ENCODE measurements at regions not wholly inside any gene's neighbourhood (a gene's known extent, or its start where the extent isn't known, plus 50 kb on each side); places are given as distances from the start of the nearest gene placed in this dataset.

DNA sequence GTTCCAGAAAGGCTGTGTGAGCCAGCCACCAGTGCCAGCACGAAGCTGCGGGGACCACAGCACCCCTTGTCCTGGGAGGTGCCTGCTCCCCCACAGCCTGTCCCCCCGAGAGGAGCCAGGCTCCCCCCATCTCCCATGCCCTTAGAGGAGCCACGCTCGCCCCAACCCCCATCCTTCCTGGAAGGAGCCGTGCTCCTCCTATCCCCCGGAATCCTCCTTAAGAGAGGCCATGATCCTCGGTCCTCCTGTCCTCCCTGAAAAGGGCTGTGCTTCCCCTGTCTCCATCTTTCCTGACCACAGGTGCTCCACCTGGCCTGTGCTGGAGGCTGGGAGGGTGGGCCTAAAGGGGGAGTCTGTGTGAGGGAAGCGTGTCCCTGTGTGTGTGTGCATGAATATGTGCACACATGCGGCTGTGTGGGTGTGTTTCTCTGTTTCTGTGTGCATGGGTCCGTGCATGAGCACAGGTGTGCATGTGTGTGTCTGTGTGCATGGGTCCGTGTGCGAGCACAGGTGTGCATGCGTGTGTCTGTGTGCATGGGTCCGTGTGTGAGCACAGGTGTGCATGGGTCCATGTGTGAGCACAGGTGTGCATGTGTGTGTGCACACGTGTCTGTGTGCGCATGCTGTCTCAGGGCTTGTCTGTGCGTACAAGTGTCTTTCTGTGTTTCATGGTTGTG lies 80.3 kb downstream of the RTP5 start:
- Histone ChIP-seq H3K9ac (no peak overlapping the region), H3K4me3 (no peak overlapping the region), H3K4me1 (peaks cover 0 to 13% (median 0%) of the 10 kb centered on the region in 10 experiments; a peak in 3 of 20 replicates), H3K36me3 (peaks cover 0 to 37% (median 12%) of the 10 kb centered on the region in 11 experiments; a peak in 11 of 22 replicates), H3K9me3 (replicated peaks in 1 of 11) (peaks cover 0 to under 1% (median 0%) of the 10 kb centered on the region in 11 experiments; a peak in 1 of 22 replicates), H3K27me3 (no peaks in the 10 kb centered on the region), H4K20me1 (peaks cover 0 to 86% (median 43%) of the 10 kb centered on the region in 11 experiments; a peak in 19 of 22 replicates), H3K4me2 (no peak overlapping the region), H3K27ac (no peak overlapping the region)
- TF ChIP-seq Cebpa-rat (IDR thresholded peaks at IDR 0.05), result no peak

GRCh38 chr2:241950413-241951315 lies 81.1 kb downstream of the RTP5 start:
- Histone ChIP-seq H3K27me3 (no peaks in the 10 kb centered on the region), H3K4me2 (peak overlapping the region in 2 of 11 experiments; percentile 16; a peak in 1 of 22 replicates)

GRCh38 chr2:241951316-241951700 lies 81.8 kb downstream of the RTP5 start:
- Histone ChIP-seq H3K4me3 (no peak overlapping the region), H3K36me3 (peaks cover 0 to 37% (median 17%) of the 10 kb centered on the region in 11 experiments; a peak in 16 of 22 replicates), H3K9me3 (replicated peaks in 1 of 11) (peaks cover under 1 to 15% (median 6%) of the 10 kb centered on the region in 11 experiments; a peak in 21 of 22 replicates), H3K4me2 (no peak overlapping the region), H3K9ac (no peak overlapping the region), H3K27me3 (no peaks in the 10 kb centered on the region), H3K4me1 (peaks cover 0 to 10% (median 0%) of the 10 kb centered on the region in 10 experiments; a peak in 3 of 20 replicates), H3K27ac (no peak overlapping the region), H4K20me1 (peaks cover 0 to 79% (median 42%) of the 10 kb centered on the region in 11 experiments; a peak in 19 of 22 replicates)
- TF ChIP-seq Cebpa-rat (IDR thresholded peaks at IDR 0.05), result no peak

More at GRCh38 chr2:241950413-241951315, 81.1 kb downstream of the RTP5 start:
- H4K20me1 ChIP-seq, result peaks cover 0 to 85% (median 43%) of the 10 kb centered on the region in 11 experiments; a peak in 19 of 22 replicates
- peaks cover 0 to 9% (median 3%) of the 10 kb centered on the region in 11 experiments; a peak in 8 of 22 replicates for H3K9me3 ChIP-seq (replicated peaks in 1 of 11)
- H3K9ac ChIP-seq, result no peak overlapping the region
- no peak overlapping the region for H3K4me3 ChIP-seq
- no peak overlapping the region for H3K27ac ChIP-seq
- peaks cover 0 to 37% (median 12%) of the 10 kb centered on the region in 11 experiments; a peak in 14 of 22 replicates for H3K36me3 ChIP-seq
- no peak for TF ChIP-seq Cebpa-rat (IDR thresholded peaks at IDR 0.05)
- peaks cover 0 to 10% (median 0%) of the 10 kb centered on the region in 10 experiments; a peak in 3 of 20 replicates for H3K4me1 ChIP-seq

DNA sequence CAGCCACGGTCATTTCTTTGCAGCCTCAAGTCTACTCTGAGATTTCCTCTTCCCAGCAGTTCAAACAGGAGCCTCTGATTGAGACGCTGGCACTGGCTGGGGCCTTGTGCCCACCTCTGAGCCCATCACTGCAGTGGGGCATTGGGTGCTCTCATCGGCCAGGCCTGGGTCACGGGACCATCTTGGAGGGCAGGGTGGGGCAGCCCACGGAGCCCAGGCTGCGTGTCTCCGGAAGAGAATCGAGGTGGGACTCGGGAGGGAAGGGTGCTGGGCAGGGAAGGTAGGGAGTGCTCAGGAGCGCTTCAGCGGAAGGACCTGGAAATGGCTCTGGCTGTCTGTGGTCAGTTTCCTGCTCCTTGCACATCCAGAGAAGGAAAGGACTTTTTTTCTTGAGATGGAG lies 82.4 kb downstream of the RTP5 start:
- Histone ChIP-seq H3K27me3 (no peaks in the 10 kb centered on the region), H3K4me3 (no peak overlapping the region), H3K4me1 (peaks cover 0 to 10% (median 0%) of the 10 kb centered on the region in 10 experiments; a peak in 3 of 20 replicates), H3K9me3 (replicated peaks in 1 of 11) (peaks cover 7 to 21% (median 12%) of the 10 kb centered on the region in 11 experiments), H4K20me1 (peaks cover 0 to 73% (median 39%) of the 10 kb centered on the region in 11 experiments; a peak in 19 of 22 replicates), H3K9ac (no peak overlapping the region), H3K27ac (no peak overlapping the region), H3K4me2 (no peak overlapping the region), H3K36me3 (peaks cover 0 to 38% (median 22%) of the 10 kb centered on the region in 11 experiments; a peak in 20 of 22 replicates)
- TF ChIP-seq Cebpa-rat (IDR thresholded peaks at IDR 0.05), result no peak

DNA sequence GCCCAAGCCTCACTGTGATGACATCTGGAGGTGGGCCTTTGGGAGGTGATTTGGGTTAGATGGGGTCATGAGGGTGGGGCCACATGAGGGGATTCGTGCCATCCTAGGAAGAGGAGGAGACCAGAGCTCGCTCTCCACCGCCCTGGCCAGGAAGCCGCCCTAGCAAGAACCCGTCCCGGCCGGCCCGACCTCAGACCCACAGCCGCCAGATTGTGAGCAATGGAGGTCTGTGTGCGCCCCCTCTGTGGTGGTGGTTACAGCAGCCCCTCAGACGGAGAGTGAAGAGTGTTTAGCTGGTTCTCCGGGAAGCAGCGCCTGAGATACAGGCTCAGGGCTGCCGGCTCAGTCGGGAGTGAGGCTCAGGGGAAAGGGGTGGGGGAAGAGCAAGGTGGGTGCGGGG lies 83.3 kb downstream of the RTP5 start:
- no peak overlapping the region for H3K4me2 ChIP-seq
- H3K27me3 ChIP-seq, result no peaks in the 10 kb centered on the region
- peaks cover 6 to 47% (median 30%) of the 10 kb centered on the region in 11 experiments; a peak in 21 of 22 replicates for H3K36me3 ChIP-seq
- no peak for TF ChIP-seq Cebpa-rat (IDR thresholded peaks at IDR 0.05)
- H3K9me3 ChIP-seq (replicated peaks in 1 of 11), result peaks cover 16 to 30% (median 21%) of the 10 kb centered on the region in 11 experiments
- H3K9ac ChIP-seq, result no peak overlapping the region; a peak in 1 of 22 replicates
- H3K4me1 ChIP-seq, result peaks cover 0 to 10% (median 0%) of the 10 kb centered on the region in 10 experiments; a peak in 3 of 20 replicates
- H3K27ac ChIP-seq, result no peak overlapping the region
- no peak overlapping the region for H3K4me3 ChIP-seq
- H4K20me1 ChIP-seq, result peaks cover 0 to 73% (median 37%) of the 10 kb centered on the region in 11 experiments; a peak in 19 of 22 replicates

DNA sequence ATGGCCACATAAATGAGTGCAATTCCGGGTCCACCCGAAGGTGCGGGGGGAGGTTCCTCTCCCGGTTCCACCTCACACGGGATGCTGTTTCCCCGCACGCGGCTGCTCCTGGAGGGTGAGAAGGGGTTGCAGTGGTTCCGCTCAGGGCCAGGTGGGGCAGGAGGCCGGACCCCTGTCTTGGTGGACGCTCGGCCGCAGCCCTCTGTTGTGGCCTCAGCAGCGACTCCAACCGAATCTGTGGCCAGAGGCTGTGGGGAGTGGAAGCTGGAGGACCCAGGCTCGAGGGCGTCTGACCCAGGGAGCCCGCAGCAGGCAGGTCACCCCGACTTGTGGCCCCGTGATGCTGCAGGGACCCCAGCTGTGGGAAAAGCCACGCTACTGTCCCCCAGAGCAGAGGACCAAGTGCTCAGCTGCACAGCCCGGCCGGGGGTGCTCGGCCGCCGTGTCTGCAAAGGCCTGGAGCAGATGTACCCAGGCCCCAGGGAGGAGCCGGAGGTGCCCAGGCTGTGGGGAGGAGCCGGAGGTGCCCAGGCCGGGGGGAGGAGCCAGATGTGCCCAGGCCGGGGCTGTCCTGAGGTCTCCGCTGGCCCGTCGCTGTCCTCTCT lies 83.9 kb downstream of the RTP5 start:
- no peak overlapping the region for H3K27ac ChIP-seq
- peaks cover 22 to 35% (median 27%) of the 10 kb centered on the region in 11 experiments for H3K9me3 ChIP-seq (replicated peaks in 1 of 11)
- no peak overlapping the region for H3K4me2 ChIP-seq
- peaks cover 0 to 72% (median 34%) of the 10 kb centered on the region in 11 experiments; a peak in 19 of 22 replicates for H4K20me1 ChIP-seq
- no peak overlapping the region for H3K9ac ChIP-seq
- no peak for TF ChIP-seq Cebpa-rat (IDR thresholded peaks at IDR 0.05)
- peaks cover 6 to 53% (median 36%) of the 10 kb centered on the region in 11 experiments; a peak in 21 of 22 replicates for H3K36me3 ChIP-seq
- H3K4me3 ChIP-seq, result no peak overlapping the region
- no peaks in the 10 kb centered on the region for H3K27me3 ChIP-seq
- H3K4me1 ChIP-seq, result peaks cover 0 to 10% (median 2%) of the 10 kb centered on the region in 10 experiments; a peak in 5 of 20 replicates

DNA sequence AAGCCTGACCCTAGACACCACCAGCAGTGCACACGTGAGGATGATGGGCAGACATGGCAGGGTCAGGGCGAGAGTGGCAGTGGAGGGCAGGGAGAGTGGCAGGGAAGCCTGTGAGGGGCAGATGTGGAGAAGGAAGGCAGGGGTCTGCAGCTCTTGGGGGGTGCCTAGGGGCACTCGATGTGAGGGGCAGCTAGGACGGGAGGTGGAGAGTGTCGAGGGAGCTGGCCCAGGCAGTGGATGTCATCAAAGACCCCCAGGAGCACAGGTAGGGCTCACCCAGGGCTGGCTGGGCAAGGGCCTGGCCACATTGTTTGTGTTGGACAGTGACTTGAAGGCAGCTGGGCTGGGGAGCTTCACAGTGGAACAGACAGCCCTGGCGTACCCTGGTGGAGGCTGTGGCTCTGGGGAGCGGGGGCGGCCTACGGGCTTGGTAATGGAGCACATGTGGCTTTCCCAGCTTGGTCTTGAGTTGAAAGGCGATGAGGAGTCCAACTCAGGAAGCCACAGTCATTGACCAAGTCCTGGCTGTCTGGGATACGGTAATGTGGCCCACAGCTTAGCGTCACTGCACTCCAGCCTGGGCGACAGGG lies 87.1 kb downstream of the RTP5 start:
- no peaks in the 10 kb centered on the region for H3K27me3 ChIP-seq
- peaks cover 24 to 35% (median 31%) of the 10 kb centered on the region in 11 experiments for H3K9me3 ChIP-seq (replicated peaks in 1 of 11)
- H3K27ac ChIP-seq, result no peak overlapping the region
- TF ChIP-seq Cebpa-rat (IDR thresholded peaks at IDR 0.05), result no peak
- H3K4me3 ChIP-seq, result no peak overlapping the region
- H3K36me3 ChIP-seq, result peaks cover 6 to 75% (median 50%) of the 10 kb centered on the region in 11 experiments; a peak in 21 of 22 replicates
- H3K4me2 ChIP-seq, result no peak overlapping the region
- H3K4me1 ChIP-seq, result peaks cover 17 to 35% (median 30%) of the 10 kb centered on the region in 10 experiments
- H4K20me1 ChIP-seq, result peaks cover 0 to 61% (median 4%) of the 10 kb centered on the region in 11 experiments; a peak in 9 of 22 replicates
- no peak overlapping the region for H3K9ac ChIP-seq

GRCh38 chr2:241957276-241957675 lies 87.7 kb downstream of the RTP5 start:
- Histone ChIP-seq H3K27me3 (no peaks in the 10 kb centered on the region), H3K4me1 (peaks cover 17 to 41% (median 35%) of the 10 kb centered on the region in 10 experiments), H3K27ac (no peak overlapping the region), H3K9me3 (replicated peaks in 1 of 11) (peaks cover 24 to 35% (median 31%) of the 10 kb centered on the region in 11 experiments), H4K20me1 (peaks cover 0 to 59% (median 0%) of the 10 kb centered on the region in 11 experiments; a peak in 7 of 22 replicates), H3K4me3 (0 out of 20 replicates have a peak overlapping the region, but pooled peaks of 1 of the 10 experiments have one; percentile 7), H3K4me2 (no peak overlapping the region), H3K9ac (no peak overlapping the region), H3K36me3 (peaks cover 6 to 79% (median 50%) of the 10 kb centered on the region in 11 experiments; a peak in 21 of 22 replicates)
- TF ChIP-seq Cebpa-rat (IDR thresholded peaks at IDR 0.05), result no peak

Measured in BLaER1 treated with 17β-estradiol and CSF1 and Interleukin-3, amounts not matched to agents 10 nM and 100 nM (cell line).